ENCODE measurements at regions not wholly inside any gene's neighbourhood (a gene's known extent, or its start where the extent isn't known, plus 50 kb on each side); places are given as distances from the start of the nearest gene placed in this dataset.

DNA sequence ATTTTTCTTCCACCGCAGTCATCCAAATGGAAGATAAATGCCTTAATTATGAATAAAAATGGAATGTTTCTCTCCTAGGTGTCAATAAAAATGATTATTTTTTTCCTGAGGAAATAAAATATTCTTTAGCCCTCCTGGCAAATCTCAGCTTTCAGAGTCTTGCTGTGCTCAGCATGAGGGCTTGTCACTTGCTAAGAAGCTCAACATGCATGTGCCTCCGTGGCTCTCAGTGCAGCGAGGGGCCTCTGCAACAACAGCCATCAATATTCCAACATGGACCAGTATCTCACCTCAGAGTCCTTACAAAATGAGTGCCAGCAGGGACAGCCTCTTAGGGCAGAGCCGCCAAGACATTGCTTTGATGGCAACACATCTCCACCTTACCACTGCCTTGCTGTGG lies 159.5 kb upstream of the TMPO start:
- DNase-seq (ENCODE audit: low spot score in 2 of 2) = no peak
- Histone ChIP-seq H3K27ac (no peak overlapping the region), H3K9me3 (no peaks in the 10 kb centered on the region), H3K36me3 (no peaks in the 10 kb centered on the region), H3K4me1 (no peaks in the 10 kb centered on the region), H3K4me3 (no peak overlapping the region), H3K27me3 (no peaks in the 10 kb centered on the region)
- TF ChIP-seq, protein P1, sequence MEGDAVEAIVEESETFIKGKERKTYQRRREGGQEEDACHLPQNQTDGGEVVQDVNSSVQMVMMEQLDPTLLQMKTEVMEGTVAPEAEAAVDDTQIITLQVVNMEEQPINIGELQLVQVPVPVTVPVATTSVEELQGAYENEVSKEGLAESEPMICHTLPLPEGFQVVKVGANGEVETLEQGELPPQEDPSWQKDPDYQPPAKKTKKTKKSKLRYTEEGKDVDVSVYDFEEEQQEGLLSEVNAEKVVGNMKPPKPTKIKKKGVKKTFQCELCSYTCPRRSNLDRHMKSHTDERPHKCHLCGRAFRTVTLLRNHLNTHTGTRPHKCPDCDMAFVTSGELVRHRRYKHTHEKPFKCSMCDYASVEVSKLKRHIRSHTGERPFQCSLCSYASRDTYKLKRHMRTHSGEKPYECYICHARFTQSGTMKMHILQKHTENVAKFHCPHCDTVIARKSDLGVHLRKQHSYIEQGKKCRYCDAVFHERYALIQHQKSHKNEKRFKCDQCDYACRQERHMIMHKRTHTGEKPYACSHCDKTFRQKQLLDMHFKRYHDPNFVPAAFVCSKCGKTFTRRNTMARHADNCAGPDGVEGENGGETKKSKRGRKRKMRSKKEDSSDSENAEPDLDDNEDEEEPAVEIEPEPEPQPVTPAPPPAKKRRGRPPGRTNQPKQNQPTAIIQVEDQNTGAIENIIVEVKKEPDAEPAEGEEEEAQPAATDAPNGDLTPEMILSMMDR (IDR thresholded peaks at IDR 0.05) = no peak
- no peak for TF ChIP-seq POLR2A (IDR thresholded peaks at IDR 0.05)
- TF ChIP-seq POLR2AphosphoS5 (IDR thresholded peaks at IDR 0.05) = no peak
- intact Hi-C loops (cut with DNase I; ENCODE audit: low total_unique reads) = no loop called here

DNA sequence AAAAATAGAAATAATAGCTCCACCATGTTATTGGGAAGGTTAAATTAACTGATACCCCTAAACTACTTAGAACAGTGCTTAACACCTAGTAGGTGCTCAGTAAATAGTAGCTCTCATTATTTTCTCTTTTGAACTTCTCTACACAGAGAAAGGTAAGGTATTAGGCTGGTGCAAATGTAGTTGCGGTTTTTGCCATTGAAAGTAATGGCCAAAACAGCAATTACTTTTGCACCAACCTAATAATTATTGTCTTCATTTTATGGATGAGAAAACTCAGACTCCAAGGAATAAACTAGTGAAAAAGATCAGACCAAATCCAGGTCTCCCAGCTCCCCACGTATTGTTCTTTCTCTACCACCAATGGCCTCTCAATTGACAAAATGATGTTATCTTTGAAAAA lies 157.2 kb upstream of the TMPO start:
- Histone ChIP-seq H3K27me3 (no peaks in the 10 kb centered on the region), H3K27ac (no peak overlapping the region)
- intact Hi-C loops (cut with DNase I; ENCODE audit: low total_unique reads) = no loop called here

GRCh38 chr12:98359856-98360255 lies 155.5 kb upstream of the TMPO start:
- intact Hi-C loops (cut with DNase I; ENCODE audit: low total_unique reads) = no loop called here
- H3K4me3 ChIP-seq = no peak overlapping the region
- H3K36me3 ChIP-seq = no peaks in the 10 kb centered on the region
- no peaks in the 10 kb centered on the region for H3K4me1 ChIP-seq
- no peak for DNase-seq (ENCODE audit: low spot score in 2 of 2)
- H3K27ac ChIP-seq = no peak overlapping the region
- H3K9me3 ChIP-seq = no peaks in the 10 kb centered on the region
- no peaks in the 10 kb centered on the region for H3K27me3 ChIP-seq
- TF ChIP-seq POLR2A (IDR thresholded peaks at IDR 0.05) (no peak), POLR2AphosphoS5 (IDR thresholded peaks at IDR 0.05) (no peak)
- TF ChIP-seq, protein P1 (IDR thresholded peaks at IDR 0.05) = no peak

More for the DNA sequence above, 157.2 kb upstream of the TMPO start:
- no peaks in the 10 kb centered on the region for H3K9me3 ChIP-seq
- no peaks in the 10 kb centered on the region for H3K4me1 ChIP-seq
- TF ChIP-seq, protein P1 (IDR thresholded peaks at IDR 0.05) = no peak
- TF ChIP-seq POLR2AphosphoS5 (IDR thresholded peaks at IDR 0.05) (no peak), POLR2A (IDR thresholded peaks at IDR 0.05) (no peak)
- no peak for DNase-seq (ENCODE audit: low spot score in 2 of 2)
- H3K4me3 ChIP-seq = no peak overlapping the region
- H3K36me3 ChIP-seq = no peaks in the 10 kb centered on the region

DNA sequence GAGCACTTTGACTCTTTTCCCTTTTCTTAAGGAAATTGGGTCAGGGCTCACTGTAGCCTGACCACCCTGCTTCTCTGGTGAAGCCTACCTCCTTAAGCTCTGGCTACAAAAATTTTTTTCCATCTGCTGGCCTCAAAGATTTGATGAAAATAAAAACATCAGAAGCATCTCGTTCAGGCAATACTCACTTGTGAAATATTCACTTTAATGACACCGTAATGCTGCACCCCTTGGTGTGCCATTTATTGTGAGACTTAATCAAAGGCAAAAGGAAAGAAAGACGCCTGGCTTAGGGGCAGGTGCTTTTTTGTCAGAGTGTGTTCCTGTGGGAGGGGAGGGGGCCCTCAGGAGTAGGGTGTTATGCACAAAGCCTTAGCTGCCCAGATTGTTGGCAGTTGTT lies 155.0 kb upstream of the TMPO start:
- no peaks in the 10 kb centered on the region for H3K4me1 ChIP-seq
- TF ChIP-seq POLR2AphosphoS5 (IDR thresholded peaks at IDR 0.05) (no peak), POLR2A (IDR thresholded peaks at IDR 0.05) (no peak)
- intact Hi-C loops (cut with DNase I; ENCODE audit: low total_unique reads) = no loop called here
- no peaks in the 10 kb centered on the region for H3K36me3 ChIP-seq
- H3K4me3 ChIP-seq = no peak overlapping the region
- no peak for DNase-seq (ENCODE audit: low spot score in 2 of 2)
- H3K9me3 ChIP-seq = no peaks in the 10 kb centered on the region
- H3K27ac ChIP-seq = no peak overlapping the region
- H3K27me3 ChIP-seq = no peaks in the 10 kb centered on the region

- intact Hi-C loops (cut with DNase I; ENCODE audit: low total_unique reads) = no loop called here
- no peak overlapping the region for H3K27ac ChIP-seq
- no peaks in the 10 kb centered on the region for H3K4me1 ChIP-seq
- H3K4me3 ChIP-seq = no peak overlapping the region
- no peak for TF ChIP-seq POLR2A (IDR thresholded peaks at IDR 0.05)
- TF ChIP-seq, protein P1 (IDR thresholded peaks at IDR 0.05) = no peak
- TF ChIP-seq POLR2AphosphoS5 (IDR thresholded peaks at IDR 0.05) = no peak
- no peaks in the 10 kb centered on the region for H3K9me3 ChIP-seq
- no peak for DNase-seq (ENCODE audit: low spot score in 2 of 2)
- no peaks in the 10 kb centered on the region for H3K27me3 ChIP-seq
- H3K36me3 ChIP-seq = no peaks in the 10 kb centered on the region
Measured at GRCh38 chr12:98369581-98369980, 145.8 kb upstream of the TMPO start.

DNA sequence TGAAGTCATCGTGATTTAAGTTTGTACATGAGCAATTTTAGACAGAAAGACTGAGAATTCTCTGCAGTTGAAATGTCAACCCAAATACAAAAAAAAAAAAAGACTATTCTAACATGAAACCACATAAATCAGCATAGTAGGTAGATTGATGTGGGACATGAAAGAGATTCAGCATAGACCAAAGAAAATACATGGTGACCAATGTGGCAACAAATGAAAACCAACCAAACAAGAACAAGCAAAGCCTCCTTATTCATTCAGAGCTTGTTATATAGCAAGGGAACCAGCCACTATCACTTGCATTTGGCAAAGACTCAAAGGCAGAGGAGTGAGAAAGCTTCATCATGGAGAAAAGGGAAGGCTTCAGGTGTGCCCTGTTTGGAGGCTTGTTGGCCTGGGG lies 144.4 kb upstream of the TMPO start:
- TF ChIP-seq POLR2A (IDR thresholded peaks at IDR 0.05) (no peak), POLR2AphosphoS5 (IDR thresholded peaks at IDR 0.05) (no peak)
- TF ChIP-seq, protein P1 (IDR thresholded peaks at IDR 0.05) = no peak
- no peaks in the 10 kb centered on the region for H3K36me3 ChIP-seq
- intact Hi-C loops (cut with DNase I; ENCODE audit: low total_unique reads) = no loop called here

More for the DNA sequence above, 144.4 kb upstream of the TMPO start:
- no peaks in the 10 kb centered on the region for H3K9me3 ChIP-seq
- no peak overlapping the region for H3K4me3 ChIP-seq
- DNase-seq (ENCODE audit: low spot score in 2 of 2) = no peak
- H3K4me1 ChIP-seq = no peaks in the 10 kb centered on the region
- no peaks in the 10 kb centered on the region for H3K27me3 ChIP-seq
- no peak overlapping the region for H3K27ac ChIP-seq

Data from breast epithelium (tissue), 4 donors.